Right hindlimb (tissue), 1 donor: ENCODE measurements at regions not wholly inside any gene's neighbourhood (a gene's known extent, or its start where the extent isn't known, plus 50 kb on each side); places are given as distances from the start of the nearest gene placed in this dataset.

Experiments
- DNase-seq: peaks from one replicate; pipeline ENCODE4 v3.0.0-alpha.2; 2018

GRCh38 chr11:134584001-134584561 lies 172.0 kb upstream of the B3GAT1 start:
- no peak for DNase-seq

- DNase-seq, result no peak
These were observed 171.5 kb upstream of the B3GAT1 start for GRCh38 chr11:134583397-134583990.

- DNase-seq, result no peak
These were observed 170.7 kb upstream of the B3GAT1 start for GRCh38 chr11:134582770-134583095.

GRCh38 chr11:134581966-134582769 lies 170.1 kb upstream of the B3GAT1 start:
- DNase-seq, result no peak

- DNase-seq, result no peak
These were observed 169.1 kb upstream of the B3GAT1 start for GRCh38 chr11:134581121-134581626.

- no peak for DNase-seq
These were observed 168.6 kb upstream of the B3GAT1 start for GRCh38 chr11:134580610-134580975.

GRCh38 chr11:134579724-134580609 lies 167.9 kb upstream of the B3GAT1 start:
- DNase-seq, result no peak

GRCh38 chr11:134578807-134579723 lies 167.0 kb upstream of the B3GAT1 start:
- DNase-seq, result no peak

GRCh38 chr11:134577751-134578395 lies 165.8 kb upstream of the B3GAT1 start:
- no peak for DNase-seq

GRCh38 chr11:134576721-134577171 lies 164.7 kb upstream of the B3GAT1 start:
- no peak for DNase-seq

GRCh38 chr11:134576286-134576685 lies 164.2 kb upstream of the B3GAT1 start:
- no peak for DNase-seq

- DNase-seq, result no peak
These were observed 163.6 kb upstream of the B3GAT1 start for GRCh38 chr11:134575504-134576230.

GRCh38 chr11:134574947-134575346 lies 162.9 kb upstream of the B3GAT1 start:
- DNase-seq, result no peak

- DNase-seq, result no peak
These were observed 162.4 kb upstream of the B3GAT1 start for GRCh38 chr11:134574425-134574824.

- DNase-seq, result no peak
These were observed 161.8 kb upstream of the B3GAT1 start for GRCh38 chr11:134573857-134574256.

- no peak for DNase-seq
These were observed 161.0 kb upstream of the B3GAT1 start for GRCh38 chr11:134572741-134573675.

- no peak for DNase-seq
These were observed 159.3 kb upstream of the B3GAT1 start for GRCh38 chr11:134571301-134571700.

- no peak for DNase-seq
These were observed 157.2 kb upstream of the B3GAT1 start for GRCh38 chr11:134569195-134569594.

- no peak for DNase-seq
These were observed 154.3 kb upstream of the B3GAT1 start for GRCh38 chr11:134566311-134566710.
